Mucosa of descending colon (tissue), 3 donors: ENCODE measurements at regions not wholly inside any gene's neighbourhood (a gene's known extent, or its start where the extent isn't known, plus 50 kb on each side); places are given as distances from the start of the nearest gene placed in this dataset.

Experiments used
- ATAC-seq: fragments of 200-7000 bp; cut with Tn5 transposase; one replicate; pipeline ENCODE4 v1.9.1; 2020; ENCODE audit warnings: mild to moderate bottlenecking, moderate library complexity
- DNase-seq, 3 donors: peaks; one replicate each; pipeline ENCODE4 v3.0.0-alpha.2; 2020
- H3K36me3 ChIP-seq: fragments of 200-600 bp; one replicate; pipeline ENCODE4 v1.8.0; 2021; ENCODE audit warnings: low read depth, mild to moderate bottlenecking
- H3K4me1 ChIP-seq: fragments of 200-600 bp; one replicate; pipeline ENCODE4 v1.8.0; 2021; ENCODE audit warnings: low read depth, mild to moderate bottlenecking
- H3K4me3 ChIP-seq: fragments of 200-600 bp; one replicate; pipeline ENCODE4 v1.8.0; 2021; ENCODE audit warnings: mild to moderate bottlenecking
- H3K9me3 ChIP-seq: fragments of 200-600 bp; one replicate; pipeline ENCODE4 v1.8.0; 2021; ENCODE audit warnings: mild to moderate bottlenecking
- intact Hi-C, 2 donors: fragments of 100-400 bp; cut with DNase I in 1 of 2; cut with micrococcal nuclease in 1 of 2; formaldehyde crosslinking; loops; one replicate each; pipeline versions ENCODE4 v1.11.0 to v1.11.1; 2022; cut with DNase I, micrococcal nuclease
- TF ChIP-seq, protein P1 (sequence below): fragments of 200-600 bp; IDR thresholded peaks from one replicate; pipeline ENCODE4 v1.8.0; 2022; ENCODE audit warnings: antibody characterized with exemption, mild to moderate bottlenecking
- donor health status: DM: no; HTN: no; CAD: no; lungs with moderate emphysema.
- donor health status: DM: no; HTN: no; CAD: no.
- donor health status: DM: no; HTN: yes; CAD: no.

DNA sequence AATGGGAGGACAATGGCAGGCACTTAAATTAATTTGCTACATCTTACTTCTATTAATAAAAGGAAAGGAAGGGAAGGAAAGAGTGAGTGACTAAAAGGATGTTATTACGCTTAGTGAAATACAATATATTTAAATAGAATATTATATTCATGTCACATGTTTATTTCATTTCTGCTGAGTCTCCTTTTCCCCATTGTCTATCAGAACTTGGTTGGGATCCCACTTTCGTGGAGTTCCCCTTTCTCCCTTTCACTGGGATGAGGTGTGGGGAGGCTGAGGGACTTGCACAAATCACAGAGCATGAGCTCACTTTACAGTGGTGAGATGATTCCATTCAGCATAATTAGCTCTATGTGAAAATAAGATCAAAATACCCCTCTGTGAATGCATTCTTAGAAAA lies 730.6 kb downstream of the TSN start:
- TF ChIP-seq, protein P1, sequence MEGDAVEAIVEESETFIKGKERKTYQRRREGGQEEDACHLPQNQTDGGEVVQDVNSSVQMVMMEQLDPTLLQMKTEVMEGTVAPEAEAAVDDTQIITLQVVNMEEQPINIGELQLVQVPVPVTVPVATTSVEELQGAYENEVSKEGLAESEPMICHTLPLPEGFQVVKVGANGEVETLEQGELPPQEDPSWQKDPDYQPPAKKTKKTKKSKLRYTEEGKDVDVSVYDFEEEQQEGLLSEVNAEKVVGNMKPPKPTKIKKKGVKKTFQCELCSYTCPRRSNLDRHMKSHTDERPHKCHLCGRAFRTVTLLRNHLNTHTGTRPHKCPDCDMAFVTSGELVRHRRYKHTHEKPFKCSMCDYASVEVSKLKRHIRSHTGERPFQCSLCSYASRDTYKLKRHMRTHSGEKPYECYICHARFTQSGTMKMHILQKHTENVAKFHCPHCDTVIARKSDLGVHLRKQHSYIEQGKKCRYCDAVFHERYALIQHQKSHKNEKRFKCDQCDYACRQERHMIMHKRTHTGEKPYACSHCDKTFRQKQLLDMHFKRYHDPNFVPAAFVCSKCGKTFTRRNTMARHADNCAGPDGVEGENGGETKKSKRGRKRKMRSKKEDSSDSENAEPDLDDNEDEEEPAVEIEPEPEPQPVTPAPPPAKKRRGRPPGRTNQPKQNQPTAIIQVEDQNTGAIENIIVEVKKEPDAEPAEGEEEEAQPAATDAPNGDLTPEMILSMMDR = no peak
- Histone ChIP-seq H3K9me3 (no peaks in the 10 kb centered on the region), H3K36me3 (no peaks in the 10 kb centered on the region), H3K4me3 (no peak overlapping the region), H3K4me1 (no peaks in the 10 kb centered on the region)
- no peak for DNase-seq
- intact Hi-C loops = no loop called here
- no peak for ATAC-seq

DNA sequence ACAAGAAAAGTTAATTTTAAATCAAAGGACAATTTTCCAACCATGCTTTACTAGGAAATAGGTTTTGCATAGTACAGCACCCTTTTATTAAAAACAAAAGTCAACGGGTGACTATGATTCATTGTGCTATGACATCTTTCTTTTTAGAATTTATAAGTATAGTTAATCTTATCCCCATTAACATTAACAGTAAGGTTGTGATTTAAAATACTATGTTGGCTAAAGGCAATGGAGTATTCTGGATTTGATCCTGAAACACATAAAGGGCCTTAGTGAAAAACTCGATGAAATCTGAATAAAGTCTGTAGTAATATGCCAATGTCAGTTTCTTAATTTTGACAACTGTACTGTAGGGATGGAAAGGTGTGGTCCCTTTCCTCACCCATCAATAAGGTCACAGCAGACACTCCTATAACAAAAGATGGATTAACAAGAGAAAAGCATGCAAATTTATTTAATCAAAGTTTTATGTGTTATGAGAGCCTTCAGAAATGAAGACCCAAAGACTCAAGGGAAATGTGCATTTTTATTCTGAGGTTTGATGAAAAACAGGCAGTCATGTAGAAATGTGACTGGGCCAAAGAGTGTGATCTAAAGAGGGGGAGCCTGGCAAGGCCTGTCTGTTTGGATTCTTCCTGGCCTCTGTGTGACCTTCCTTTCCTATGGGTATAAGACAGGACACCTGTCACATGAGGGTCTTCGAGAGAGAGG lies 731.4 kb downstream of the TSN start:
- DNase-seq (no peak), ATAC-seq (no peak)
- Histone ChIP-seq H3K4me3 (no peak overlapping the region), H3K9me3 (no peaks in the 10 kb centered on the region), H3K36me3 (no peaks in the 10 kb centered on the region), H3K4me1 (no peaks in the 10 kb centered on the region)
- intact Hi-C loops = no loop called here
- TF ChIP-seq, protein P1 = no peak

DNA sequence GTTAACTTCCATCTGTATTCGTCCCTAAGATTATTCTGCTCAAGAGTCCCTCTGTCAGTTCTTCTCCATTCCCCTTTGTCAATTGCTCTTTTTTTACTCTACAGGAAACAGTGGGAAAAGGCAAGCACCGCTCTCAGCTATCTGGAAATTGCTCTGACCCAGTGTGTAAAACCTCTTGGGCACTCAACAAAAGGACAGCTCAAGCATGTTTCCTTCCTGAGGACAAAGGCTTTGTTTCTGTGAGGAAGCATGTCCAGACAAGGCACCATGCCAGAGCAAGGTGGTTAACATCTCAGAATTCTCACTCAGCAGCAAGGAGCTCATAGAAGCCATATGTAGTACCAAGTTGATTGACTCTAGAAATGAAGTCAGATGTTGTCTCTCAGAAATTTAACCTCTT lies 735.6 kb downstream of the TSN start:
- ATAC-seq (no peak), DNase-seq (no peak)
- H3K4me1 ChIP-seq = no peaks in the 10 kb centered on the region

DNA sequence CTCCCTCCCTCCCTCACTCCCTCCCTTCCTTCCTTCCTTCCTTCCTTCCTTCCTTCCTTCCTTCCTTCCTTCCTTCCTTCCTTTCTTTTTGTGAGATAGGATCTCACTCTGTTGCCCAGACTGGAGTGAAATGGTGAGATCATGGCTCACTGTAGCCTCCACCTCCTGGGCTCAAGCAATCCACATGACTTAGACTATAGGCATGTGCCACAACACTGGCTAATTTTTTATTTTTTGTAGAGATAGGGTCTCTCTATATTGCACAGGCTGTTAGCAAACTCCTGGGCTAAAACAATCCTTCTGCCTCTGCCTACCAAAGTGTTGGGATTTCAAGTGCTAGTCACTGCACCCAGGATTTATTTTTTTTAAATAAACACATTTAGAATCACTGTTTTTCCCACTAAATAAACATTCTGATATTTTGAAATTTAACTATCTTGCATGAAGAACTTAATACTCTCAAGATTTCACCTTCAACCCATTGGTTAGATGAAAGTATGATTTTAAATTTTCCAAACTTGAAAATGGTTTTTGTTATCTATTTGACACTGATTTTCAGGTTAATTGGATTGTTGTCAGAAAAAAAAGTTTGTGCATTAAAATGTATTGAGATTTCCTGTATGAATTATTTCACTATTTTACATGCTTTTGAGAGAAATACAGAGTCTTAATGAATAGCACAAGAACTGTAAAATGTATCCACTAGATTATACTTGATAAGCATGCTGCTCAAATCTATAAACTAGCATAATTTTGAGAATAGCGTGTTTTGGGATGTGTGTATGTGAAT lies 745.1 kb downstream of the TSN start:
- Histone ChIP-seq H3K4me3 (no peak overlapping the region), H3K9me3 (no peaks in the 10 kb centered on the region), H3K36me3 (no peaks in the 10 kb centered on the region), H3K4me1 (no peaks in the 10 kb centered on the region)
- intact Hi-C loops = no loop called here
- DNase-seq (no peak), ATAC-seq (no peak)
- TF ChIP-seq, protein P1 = no peak

More for the DNA sequence above, 735.6 kb downstream of the TSN start:
- no peaks in the 10 kb centered on the region for H3K36me3 ChIP-seq
- TF ChIP-seq, protein P1 = no peak
- no peaks in the 10 kb centered on the region for H3K9me3 ChIP-seq
- no peak overlapping the region for H3K4me3 ChIP-seq
- intact Hi-C loops = no loop called here

DNA sequence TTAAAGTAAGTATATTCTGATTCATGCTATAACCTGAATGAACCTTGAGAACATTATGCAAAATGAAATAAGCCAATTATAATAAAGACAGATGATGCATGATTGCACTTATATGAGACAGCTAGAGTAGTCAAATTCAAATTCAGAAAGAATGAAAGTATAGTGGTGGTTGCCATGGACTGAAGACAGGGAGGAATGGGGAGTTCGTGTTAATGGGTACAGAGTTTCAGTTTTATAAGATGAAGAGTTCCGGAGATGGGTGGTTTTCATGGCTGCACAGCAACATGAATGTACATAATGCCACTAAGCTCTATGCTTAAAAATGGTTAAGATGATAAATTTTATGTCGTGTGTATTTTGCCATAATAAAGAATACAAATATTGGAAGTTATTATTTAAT lies 751.2 kb downstream of the TSN start:
- TF ChIP-seq, protein P1 = no peak
- ATAC-seq (no peak), DNase-seq (no peak)
- intact Hi-C loops = no loop called here
- Histone ChIP-seq H3K4me3 (no peak overlapping the region), H3K9me3 (no peaks in the 10 kb centered on the region), H3K36me3 (no peaks in the 10 kb centered on the region), H3K4me1 (no peaks in the 10 kb centered on the region)
